ENCODE measurements at regions not wholly inside any gene's neighbourhood (a gene's known extent, or its start where the extent isn't known, plus 50 kb on each side); places are given as distances from the start of the nearest gene placed in this dataset.

DNA sequence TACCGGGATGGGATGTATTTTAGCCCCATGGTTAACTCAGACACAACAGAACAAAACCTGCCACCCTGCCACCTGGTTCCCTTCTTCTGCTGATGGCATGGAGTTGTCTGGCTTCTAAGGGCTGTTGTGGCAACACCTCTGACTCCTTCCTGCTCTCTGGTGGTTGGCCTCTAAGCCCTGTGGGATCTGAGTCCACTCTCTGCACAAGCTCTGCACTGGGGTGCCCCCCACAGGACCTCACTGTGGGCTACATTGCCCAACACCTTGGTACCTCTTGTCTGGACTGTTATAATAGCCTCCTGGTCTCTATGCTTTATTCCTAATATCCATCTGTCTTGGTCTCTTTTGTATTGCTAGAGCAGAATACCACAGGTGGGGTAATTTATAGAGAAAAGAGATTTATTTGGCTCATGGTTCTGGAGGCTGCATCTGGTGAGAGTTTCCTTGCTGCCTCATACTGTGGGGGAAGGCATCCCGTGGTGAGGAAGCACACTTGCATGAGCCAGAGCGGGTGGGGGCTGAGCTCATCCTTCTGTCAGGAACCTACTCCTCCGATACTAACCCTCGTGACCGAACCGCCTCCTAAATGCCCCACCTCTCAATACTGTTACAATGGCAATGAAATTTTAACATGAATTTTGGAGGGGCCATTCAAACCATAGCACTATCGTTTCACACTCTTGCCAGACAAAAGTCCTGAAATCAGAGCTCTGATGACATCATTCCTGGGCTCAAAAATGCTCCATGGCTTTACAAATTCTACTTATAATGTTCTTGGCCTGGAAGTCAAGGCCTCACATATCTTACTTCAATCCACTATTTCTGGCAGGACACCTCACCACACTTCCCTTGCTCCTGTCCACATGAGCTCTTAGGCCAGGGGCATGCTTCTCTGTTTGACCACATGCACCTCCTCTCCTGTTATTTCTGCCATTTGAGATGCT, 127.2 kb downstream of the PAX1 start:
- no peak for DNase-seq (ENCODE audit: low read depth in 1 of 2, low spot score in 1 of 2)
- Histone ChIP-seq H3K27me3 (no peaks in the 10 kb centered on the region), H3K9me3 (ENCODE audit: low read depth) (no peaks in the 10 kb centered on the region), H3K4me1 (ENCODE audit: low read depth) (peaks cover 11% of the 10 kb centered on the region), H3K36me3 (no peaks in the 10 kb centered on the region), H3K4me3 (no peak overlapping the region), H3K27ac (no peak overlapping the region)
- TF ChIP-seq, protein P1, sequence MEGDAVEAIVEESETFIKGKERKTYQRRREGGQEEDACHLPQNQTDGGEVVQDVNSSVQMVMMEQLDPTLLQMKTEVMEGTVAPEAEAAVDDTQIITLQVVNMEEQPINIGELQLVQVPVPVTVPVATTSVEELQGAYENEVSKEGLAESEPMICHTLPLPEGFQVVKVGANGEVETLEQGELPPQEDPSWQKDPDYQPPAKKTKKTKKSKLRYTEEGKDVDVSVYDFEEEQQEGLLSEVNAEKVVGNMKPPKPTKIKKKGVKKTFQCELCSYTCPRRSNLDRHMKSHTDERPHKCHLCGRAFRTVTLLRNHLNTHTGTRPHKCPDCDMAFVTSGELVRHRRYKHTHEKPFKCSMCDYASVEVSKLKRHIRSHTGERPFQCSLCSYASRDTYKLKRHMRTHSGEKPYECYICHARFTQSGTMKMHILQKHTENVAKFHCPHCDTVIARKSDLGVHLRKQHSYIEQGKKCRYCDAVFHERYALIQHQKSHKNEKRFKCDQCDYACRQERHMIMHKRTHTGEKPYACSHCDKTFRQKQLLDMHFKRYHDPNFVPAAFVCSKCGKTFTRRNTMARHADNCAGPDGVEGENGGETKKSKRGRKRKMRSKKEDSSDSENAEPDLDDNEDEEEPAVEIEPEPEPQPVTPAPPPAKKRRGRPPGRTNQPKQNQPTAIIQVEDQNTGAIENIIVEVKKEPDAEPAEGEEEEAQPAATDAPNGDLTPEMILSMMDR (IDR thresholded peaks at IDR 0.05; ENCODE audit: low read depth, low read length), result no peak

DNA sequence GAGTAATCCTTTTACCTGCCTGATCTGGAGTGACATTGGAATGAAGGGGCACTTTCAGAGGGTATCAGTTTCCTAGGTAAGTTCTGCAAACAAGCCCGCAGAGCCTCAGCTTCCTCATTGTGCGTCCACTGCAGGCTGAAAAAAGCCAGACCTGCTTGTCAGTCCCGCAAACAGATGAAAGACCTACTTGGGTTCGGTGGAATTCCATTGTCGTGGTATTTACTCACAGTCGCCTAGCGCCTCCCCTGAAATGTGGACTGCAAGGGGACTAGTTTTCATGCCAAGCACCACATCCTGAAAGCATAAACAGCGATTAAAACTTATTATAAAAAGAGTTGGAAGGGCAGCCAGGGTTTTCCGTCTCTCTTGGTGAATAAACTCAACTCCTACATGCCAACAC, 121.5 kb downstream of the PAX1 start:
- Histone ChIP-seq H3K9me3 (ENCODE audit: low read depth) (no peaks in the 10 kb centered on the region), H3K4me1 (ENCODE audit: low read depth) (peaks cover 20% of the 10 kb centered on the region), H3K36me3 (no peaks in the 10 kb centered on the region), H3K27me3 (no peaks in the 10 kb centered on the region), H3K27ac (peak overlapping the region; percentile 88), H3K4me3 (no peak overlapping the region)
- peak in 1 of 2 donors; percentile 87 for DNase-seq (ENCODE audit: low read depth in 1 of 2, low spot score in 1 of 2)
- TF ChIP-seq, protein P1 (IDR thresholded peaks at IDR 0.05; ENCODE audit: low read depth, low read length), result no peak

DNA sequence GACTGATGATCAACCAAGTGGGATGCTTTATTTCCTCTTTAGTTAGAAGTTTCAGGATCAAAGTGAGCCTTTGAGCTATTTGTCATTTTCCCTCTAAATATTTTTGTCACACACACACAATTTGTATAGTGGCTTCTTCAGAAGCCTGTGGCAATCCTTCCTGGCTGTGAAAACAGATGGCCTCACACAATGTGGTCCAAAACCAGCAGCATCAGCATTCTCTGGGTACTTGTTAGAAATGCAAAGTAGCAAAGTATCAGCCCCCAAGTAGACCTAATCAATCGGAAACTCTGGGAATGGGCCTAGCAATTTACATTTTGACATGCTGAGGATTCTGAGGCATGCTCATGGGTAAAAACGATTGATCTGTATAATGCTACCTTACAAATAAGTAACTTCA, 115.9 kb downstream of the PAX1 start:
- Histone ChIP-seq H3K27ac (no peak overlapping the region), H3K4me3 (no peak overlapping the region), H3K27me3 (no peaks in the 10 kb centered on the region), H3K36me3 (no peaks in the 10 kb centered on the region), H3K4me1 (ENCODE audit: low read depth) (peaks cover 5% of the 10 kb centered on the region), H3K9me3 (ENCODE audit: low read depth) (no peaks in the 10 kb centered on the region)
- TF ChIP-seq, protein P1 (IDR thresholded peaks at IDR 0.05; ENCODE audit: low read depth, low read length), result no peak
- no peak for DNase-seq (ENCODE audit: low read depth in 1 of 2, low spot score in 1 of 2)

DNA sequence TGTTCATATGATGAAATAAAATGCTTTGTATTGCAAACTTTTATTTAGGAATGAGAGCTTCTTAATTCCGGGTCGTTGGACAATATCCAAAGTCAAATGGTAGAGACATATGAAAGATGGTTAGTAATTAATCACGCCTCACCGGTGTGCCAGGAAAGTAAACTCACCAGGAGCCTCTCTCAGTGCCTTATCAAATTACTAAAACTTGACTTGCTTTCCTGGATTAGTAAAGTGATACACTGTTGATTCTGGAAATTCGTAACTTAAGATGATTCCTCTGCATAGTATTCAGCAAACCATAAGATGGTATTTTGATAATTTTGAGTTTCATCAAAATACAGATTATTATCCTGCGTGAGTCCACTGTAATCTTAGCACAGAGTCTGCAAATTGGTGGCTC, 115.2 kb downstream of the PAX1 start:
- no peaks in the 10 kb centered on the region for H3K36me3 ChIP-seq
- no peaks in the 10 kb centered on the region for H3K4me1 ChIP-seq (ENCODE audit: low read depth)
- TF ChIP-seq, protein P1 (IDR thresholded peaks at IDR 0.05; ENCODE audit: low read depth, low read length), result no peak
- DNase-seq (ENCODE audit: low read depth in 1 of 2, low spot score in 1 of 2), result no peak
- H3K27me3 ChIP-seq, result no peaks in the 10 kb centered on the region
- H3K9me3 ChIP-seq (ENCODE audit: low read depth), result no peaks in the 10 kb centered on the region
- no peak overlapping the region for H3K27ac ChIP-seq
- no peak overlapping the region for H3K4me3 ChIP-seq

DNA sequence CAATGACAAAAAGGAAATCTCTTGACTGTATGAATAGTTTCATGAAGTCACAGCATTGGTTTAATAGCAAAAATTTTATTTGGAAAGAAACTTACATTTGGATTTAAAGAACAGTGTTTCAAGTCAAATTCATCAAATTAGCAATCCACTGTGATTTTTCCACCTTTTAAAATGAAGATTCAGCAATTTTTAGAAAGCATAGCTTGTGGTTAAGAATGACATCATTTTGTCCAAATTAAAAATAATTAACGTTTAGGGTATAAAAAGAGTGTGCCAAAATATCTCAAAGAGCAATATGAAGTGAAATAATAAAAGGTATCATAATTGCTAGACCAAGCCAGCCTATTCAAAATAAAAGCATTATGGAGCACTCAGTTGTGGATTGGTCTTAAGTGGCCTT, 114.6 kb downstream of the PAX1 start:
- DNase-seq (ENCODE audit: low read depth in 1 of 2, low spot score in 1 of 2), result no peak
- Histone ChIP-seq H3K36me3 (no peaks in the 10 kb centered on the region), H3K9me3 (ENCODE audit: low read depth) (no peaks in the 10 kb centered on the region), H3K4me3 (no peak overlapping the region), H3K27ac (no peak overlapping the region), H3K27me3 (no peaks in the 10 kb centered on the region), H3K4me1 (ENCODE audit: low read depth) (no peaks in the 10 kb centered on the region)
- TF ChIP-seq, protein P1 (IDR thresholded peaks at IDR 0.05; ENCODE audit: low read depth, low read length), result no peak
